Inflammatory macrophage treated with lipopolysaccharide for 4 hours (primary cell): ENCODE measurements at regions not wholly inside any gene's neighbourhood (a gene's known extent, or its start where the extent isn't known, plus 50 kb on each side); places are given as distances from the start of the nearest gene placed in this dataset.

Source experiments
- DNase-seq: peaks from one replicate; pipeline ENCODE4 v3.0.0-alpha.2; 2020

DNA sequence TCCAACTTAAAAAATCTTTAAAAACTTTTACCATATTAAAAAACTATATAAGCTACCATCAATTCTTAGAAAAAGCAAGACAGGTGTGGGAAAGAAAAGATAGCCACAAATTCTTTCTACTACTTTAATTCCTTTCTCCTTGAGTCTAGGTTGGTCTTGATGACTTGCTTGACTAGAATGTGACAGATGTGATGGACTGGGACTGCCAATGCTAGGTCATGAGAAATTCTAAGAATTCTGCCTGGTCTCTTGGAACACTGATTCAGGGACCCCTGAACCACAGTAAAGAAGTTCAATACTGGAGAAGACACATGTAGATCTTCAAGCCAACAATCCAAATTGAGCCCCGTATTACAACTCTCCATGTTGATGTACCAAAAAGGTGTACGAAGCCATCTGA is 326.6 kb upstream of the B3GALT2 start:
- no peak for DNase-seq

DNA sequence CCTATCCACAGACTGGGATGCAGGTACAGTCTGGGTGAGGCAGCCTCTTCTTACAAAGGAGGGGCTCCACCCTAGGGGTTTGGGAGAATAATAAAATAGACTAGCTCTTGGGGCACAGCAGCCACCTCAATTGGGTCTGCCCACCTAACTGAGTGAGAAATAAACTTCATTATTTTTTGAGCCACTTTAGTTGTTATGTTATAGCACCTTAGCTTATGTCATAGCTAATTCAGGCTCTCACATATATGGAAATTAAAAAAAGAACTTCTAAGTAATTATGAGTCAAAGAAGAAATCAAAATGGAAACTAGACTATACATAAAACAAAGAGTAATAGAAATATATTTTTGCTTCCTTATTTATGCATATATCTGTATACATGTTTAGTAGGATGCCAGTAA is 318.5 kb upstream of the B3GALT2 start:
- no peak for DNase-seq

DNA sequence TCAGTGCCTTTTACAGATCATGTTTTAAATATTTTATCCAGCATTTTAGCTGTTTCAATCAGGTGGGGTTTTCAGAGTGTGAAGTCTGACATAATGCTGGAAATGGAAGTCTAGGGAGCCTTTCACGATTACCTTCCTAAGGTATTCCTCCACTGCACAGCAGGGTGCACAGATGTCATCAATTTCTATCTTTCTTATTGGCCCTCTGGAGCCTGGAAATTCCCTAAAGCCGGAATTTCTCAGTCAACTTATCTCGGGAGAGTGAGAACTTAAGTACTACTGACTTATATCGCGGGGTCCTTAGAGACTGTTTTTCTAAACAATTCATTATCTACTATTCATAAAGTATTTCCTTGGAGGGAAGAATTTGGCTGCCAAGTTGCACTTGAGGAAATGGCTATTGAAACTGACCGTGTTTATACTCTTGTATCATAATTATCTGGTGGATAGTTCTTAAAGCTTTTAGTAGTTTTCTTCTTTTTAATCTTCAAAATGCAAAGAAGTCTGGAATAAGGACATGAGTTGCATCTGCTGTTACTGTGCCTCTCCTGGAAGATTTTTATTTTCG is 311.8 kb upstream of the B3GALT2 start:
- DNase-seq: no peak

DNA sequence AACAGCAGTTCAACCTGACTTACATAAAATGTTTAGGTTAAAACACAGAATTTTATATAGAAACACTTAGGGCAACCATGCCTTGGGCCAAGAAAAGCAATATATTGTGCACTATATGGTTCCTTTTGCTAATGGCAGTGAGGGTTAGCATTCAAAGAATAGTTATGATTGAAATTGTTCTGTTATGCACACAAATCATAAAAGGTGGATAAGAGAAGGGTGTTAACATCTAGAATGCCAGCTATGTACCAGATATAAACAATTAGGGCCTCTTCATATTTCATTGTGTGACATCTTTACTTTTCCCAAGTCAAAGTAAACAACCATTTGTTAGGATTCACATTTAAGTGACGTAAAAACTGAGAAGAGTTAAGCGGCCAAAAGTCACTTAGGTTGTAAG is 308.0 kb upstream of the B3GALT2 start:
- no peak for DNase-seq

DNA sequence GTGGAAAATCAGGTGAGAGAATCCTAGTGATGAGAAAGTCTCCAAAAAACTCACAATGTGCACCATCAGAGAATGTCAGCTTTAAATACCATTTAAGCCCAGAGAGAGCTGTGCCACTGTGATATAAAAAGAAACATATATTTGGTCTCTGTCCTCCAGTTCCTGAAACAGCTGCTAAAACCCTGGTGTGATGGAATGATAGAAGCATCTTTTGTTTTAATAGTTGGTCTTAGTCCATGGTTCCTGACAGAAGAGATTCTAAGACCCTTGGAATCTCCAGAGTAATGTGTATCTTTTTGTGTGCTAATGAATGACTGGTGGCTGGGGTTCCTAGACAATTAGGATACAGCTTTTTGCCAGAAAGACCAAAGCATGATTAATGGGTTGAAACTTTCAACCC is 302.8 kb upstream of the B3GALT2 start:
- no peak for DNase-seq

DNA sequence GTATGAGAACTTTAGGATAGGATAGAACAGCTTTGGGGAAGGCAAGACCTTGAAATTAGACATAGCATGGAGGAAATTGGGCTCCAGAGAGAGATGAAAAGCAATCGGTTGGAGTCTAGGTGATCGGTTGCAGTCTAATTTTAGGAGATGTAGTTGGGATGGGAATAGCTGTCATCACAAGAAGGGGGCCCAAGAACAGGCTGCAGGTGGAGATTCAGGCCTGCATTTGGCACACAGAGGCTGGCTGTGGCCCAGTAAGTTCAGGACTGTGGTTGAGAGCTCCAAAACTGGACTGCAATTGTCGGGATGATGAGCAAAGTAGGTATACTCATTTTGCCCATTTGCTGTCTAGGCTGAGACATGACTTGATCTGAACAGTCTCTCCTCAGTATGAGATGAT is 301.3 kb upstream of the B3GALT2 start:
- DNase-seq: no peak

DNA sequence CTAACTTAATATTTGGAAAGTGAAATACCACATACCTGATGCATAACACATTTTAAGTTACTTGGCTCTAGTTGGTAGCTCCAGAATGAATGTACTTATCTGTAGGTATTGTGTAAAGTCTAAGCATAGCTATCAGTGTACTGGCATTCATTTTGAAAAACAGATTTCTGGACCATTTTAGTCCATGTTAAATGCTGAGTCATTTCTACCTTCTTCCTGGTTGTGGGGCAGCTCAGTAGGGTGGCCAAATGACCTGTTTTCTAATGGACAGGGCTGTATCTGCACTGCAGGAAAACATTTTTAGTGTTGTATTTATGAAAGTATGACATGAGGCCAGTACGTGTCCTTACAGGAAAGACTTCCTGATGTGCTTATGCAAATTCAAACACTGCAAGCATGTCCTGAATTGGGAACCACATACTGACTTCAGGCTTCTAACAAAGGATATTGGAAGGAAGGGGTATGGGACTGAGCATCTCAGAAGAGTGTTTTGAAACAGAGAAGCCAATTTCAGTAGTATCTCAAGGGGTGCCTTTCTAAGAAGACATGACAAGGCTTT is 300.3 kb upstream of the B3GALT2 start:
- no peak for DNase-seq

DNA sequence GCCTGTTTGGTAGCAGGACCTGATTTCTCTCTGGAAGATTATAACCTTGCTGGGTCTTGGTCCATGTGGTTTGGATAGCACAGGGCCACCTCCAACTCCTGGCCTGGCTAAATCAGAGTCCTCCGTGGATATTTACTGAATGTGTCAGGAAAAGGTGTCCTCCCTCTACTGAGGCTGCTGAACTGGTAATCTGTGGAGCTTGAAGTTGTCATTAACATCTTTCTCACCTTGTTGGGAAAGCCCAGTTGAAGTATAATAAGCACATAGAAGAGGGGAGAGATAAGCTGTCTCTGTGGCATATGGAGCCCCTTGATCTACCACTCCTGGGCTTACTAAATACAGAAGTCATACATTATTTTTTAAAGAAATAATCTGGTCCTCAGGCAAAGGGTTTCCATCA is 294.3 kb upstream of the B3GALT2 start:
- DNase-seq: no peak

DNA sequence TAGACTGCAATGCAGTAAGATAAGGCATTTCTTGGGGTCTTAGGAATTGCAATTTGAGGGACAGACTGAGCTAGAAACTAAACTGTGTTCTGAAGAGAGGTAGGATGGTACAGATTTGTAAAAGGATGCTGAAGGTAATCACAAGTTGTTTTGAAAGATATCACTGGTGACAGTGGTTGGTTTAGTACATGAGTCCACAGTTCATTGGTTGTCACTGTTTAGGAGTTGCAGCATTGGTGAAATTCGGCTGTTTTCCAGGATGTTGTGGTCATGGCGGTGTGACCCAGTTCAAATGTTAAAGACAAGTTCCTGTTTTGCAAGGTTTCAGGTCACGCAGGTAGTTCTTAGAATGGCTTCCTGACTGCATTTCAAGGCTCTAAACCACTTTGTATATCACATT is 292.8 kb upstream of the B3GALT2 start:
- DNase-seq: no peak

DNA sequence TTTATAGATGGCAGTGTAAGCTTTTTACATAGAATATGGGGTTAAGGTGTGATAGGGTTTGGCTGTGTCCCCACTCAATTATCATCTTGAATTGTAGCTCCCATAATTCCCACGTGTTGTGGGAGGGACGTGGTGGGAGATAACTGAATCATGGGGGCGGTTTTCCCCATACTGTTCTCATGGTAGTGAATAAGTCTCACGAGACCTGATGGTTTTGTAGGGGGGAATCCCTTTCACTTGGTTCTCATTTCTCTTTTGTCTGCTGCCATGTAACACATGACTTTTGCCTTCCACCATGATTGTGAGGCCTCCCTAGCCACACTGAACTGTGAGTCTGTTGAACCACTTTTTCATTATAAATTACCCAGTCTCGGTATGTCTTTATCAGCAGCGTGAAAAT is 290.3 kb upstream of the B3GALT2 start:
- no peak for DNase-seq

DNA sequence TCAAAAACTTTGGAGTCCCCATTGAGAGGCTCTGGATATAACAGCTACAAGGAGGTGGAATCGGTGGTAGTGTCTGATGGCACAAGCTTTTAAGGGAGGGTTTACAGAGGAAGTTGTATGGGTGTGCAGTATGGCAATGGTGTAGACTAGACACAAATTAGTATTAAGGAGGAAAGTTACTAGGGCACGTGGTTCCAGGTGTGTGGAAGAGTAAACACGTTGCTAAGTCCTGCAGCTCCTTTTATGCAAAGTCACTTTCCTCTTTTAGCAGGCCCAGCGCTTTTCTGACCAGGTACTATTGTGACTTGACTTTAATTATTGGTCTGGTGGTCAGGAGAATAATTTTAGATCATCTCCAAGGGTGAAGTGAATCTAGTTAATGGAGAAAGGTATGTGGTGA is 287.5 kb upstream of the B3GALT2 start:
- DNase-seq: no peak

DNA sequence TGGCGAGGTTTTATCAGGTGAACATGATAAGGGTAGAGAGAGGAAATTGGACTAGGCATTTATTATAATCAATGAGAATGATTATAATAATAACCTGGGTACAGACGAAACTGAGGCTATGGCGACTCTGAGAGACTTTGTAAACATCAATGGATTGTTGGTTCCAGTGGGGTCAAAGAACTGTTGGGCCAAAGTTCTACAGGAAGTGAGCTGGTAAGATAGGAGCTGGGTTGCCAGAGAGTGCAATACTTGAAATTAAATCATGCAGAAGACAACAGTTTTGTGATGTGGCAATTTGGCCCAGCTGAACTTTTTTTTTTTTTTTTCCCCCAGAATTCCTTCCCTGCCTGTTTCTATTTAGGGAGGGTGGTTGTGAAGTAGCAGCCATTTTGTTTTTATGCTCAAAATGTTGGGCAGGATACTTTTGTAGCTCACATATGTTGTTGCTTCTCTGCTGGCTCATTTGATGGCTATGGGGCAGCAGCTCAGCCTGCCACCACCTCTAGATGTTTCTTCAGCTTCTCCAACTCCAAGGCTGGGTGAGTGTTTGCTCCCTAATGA is 286.5 kb upstream of the B3GALT2 start:
- DNase-seq: no peak

DNA sequence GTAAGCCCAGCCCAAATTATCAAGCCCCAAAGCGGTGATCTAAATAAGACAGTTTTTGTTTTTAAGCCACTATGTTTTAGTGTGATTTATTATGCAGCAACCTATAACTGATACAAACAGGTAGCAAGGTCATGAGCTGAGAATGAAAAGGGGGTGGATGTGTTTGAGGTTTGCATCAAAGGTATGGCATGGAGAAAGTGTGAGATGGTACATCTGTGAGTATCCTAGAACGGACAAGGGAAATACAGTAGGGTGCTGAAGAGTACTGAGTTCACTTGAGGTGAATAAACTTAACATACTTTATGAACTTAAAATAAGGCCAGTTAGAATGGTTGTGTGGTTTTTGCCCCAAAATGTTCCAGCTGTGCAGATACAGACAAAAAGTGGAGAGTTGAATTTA is 286.0 kb upstream of the B3GALT2 start:
- DNase-seq: no peak

DNA sequence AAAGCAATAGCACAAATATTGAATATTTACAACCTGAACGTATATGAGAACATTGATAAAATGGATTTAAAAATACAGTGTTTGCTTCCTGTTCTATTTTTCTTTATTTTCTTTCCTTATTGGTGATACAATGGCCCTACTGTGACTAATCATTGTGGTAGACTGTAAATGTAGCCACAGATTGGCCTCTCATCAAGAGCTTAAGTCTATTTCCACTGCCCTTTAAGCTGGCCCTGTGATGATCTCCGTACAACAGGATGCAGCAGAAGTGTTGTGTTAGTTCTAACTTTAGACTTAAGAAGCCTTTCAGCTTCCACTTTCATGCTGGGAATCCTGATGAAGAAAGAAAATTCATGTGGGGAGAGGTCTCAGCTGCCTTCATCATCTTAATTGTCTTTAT is 285.6 kb upstream of the B3GALT2 start:
- no peak for DNase-seq

DNA sequence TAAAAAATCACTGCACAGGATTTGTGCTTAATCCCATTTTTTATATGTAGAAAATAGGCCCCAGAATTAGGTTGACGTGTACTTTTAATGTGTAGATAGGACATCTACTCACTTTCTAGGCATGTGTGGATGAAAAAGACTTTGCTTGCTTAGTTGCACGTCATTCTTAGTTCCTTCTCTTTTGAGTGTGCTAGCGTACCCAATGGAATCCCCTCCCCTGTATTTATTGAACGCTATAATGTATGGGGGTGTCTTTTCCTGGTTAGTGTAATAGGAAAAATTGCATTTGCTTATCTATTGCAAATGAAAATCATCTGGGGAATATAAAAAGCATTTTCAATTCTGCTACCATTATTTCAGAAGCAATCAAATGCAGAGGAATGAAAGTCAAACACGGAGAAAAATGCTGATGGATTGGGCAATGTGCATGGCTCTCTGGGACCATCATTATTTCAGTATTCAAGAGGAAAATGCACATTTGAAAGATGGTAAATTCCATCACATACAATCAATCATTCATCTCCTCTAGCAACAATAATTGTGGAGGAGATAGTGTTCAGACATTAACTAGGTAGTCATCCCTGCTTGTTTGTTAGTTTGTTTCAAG is 277.0 kb upstream of the B3GALT2 start:
- DNase-seq: no peak

DNA sequence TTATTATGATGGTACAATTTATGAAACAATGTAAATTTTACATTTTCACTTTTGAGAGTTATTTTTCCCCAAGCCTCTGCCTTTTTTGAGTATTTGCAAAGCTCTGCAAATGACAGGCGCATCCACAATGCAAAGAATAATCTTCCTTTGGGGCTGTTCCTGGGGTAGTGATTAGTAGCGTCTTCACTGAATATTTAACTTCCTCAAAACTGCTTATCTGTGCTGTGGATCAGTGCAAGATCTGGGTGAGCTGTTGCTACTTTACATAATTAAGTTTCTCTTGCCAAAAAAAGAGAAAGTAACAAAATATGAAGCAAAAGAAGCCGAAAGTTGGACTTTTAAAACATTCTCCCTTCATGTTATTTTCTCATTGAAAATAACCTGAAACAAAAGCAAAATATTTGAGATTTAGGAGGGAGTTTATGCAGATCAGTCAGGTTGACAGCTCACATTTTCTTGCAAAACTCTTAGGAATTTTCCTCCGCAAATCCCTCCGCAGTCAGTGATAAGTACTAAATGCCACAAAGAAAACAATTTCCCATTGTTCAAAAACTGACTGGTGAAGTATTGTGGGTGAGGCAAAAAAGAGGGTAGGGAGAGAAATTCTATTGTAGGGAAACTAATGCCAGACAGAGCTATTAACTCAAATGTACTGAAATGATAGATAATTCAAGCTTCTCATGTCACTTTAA is 276.4 kb upstream of the B3GALT2 start:
- no peak for DNase-seq

DNA sequence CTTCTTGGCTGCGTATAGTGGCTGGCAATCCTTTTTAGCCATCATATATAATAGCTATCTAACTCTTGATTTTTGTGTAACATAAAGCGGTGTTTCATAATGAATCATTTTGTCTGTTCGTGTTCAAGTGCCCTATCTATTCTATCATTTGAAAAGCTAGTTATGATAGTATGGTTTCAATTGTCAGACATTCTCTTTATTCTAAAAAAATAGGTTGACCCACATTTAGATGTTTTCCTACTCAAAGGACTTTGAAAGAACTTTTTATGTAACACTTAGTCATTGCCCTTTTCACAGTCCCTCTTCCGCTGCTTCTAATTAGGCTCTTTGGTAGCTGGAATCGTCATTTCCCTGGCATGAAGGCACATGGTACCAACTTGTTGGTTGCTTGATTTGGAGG is 272.2 kb upstream of the B3GALT2 start:
- no peak for DNase-seq

DNA sequence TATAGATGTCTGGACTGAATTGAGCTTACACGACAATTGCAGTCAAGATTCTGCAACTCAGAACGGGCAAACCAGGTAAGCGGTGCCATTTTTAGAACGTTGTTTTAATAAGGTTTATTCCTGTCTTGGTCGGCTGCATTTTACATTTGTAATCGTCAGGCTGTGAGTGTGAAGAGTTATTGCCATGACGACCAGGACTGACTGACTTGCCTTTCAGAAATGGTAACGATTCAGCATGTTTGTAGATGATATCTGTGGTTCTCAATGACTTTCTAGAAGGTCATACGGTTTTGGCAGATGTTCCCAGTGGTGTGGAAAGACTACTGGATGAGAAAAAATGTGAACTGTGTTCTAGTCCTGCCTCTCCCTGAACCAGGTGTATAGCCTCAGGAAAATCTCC is 271.3 kb upstream of the B3GALT2 start:
- no peak for DNase-seq

DNA sequence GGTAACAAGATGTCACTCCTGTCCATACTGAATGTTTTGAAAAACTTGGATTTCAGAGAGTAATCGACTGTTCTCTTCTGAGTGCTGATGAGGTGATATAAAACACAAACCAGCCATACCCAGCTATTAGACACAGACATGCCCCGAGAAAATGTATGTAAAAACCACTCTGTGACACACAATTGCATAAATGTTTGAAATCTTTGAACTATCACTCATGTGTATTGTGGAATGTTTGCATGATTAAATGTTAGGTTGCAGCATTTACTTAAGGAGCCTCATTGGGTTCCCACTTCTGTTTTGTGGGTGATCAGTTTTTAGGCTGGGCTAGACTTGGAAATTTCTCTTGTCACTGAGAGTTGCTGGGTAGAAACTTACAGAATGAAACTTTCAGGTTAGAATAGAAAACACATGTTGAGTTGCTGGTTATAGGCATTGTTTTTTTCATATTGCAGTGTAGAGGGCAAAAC is 270.4 kb upstream of the B3GALT2 start:
- DNase-seq: no peak

DNA sequence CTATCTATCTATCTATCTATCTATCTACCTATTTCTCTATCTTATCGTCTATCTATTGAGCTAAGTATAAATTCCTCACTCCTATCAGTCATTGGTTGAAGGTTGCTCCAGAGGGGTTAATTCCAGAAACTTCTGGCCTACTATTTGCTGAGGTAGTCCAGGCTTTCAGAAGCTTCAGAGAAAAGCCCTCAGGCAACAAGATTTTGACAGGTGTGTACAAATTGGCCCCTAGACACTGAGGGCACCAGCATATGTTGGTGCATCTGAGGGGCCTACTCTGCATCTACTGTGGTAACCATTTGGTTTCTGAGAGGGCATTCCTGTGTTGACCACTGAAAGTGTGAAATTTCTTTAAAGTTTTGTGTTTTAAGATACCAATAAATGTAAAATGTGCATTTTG is 265.2 kb upstream of the B3GALT2 start:
- no peak for DNase-seq

DNA sequence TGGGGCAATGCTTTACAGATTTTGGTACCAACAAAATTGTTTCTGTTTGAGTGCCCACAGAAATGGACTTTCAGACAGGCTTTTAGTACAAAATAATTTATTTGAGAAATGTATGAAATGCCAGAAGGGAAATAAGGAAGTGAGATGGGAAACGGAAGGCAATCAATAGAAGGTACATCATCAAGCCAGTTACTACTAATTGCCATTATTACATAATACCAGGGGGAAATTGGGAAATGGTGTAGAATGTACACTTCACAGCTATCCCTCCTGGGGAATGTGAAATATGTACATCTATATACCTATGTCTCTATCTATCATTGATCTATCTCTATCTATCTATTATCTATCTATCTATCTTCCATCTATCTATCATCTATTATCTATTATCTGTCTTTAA is 264.6 kb upstream of the B3GALT2 start:
- peak; percentile 19 for DNase-seq

DNA sequence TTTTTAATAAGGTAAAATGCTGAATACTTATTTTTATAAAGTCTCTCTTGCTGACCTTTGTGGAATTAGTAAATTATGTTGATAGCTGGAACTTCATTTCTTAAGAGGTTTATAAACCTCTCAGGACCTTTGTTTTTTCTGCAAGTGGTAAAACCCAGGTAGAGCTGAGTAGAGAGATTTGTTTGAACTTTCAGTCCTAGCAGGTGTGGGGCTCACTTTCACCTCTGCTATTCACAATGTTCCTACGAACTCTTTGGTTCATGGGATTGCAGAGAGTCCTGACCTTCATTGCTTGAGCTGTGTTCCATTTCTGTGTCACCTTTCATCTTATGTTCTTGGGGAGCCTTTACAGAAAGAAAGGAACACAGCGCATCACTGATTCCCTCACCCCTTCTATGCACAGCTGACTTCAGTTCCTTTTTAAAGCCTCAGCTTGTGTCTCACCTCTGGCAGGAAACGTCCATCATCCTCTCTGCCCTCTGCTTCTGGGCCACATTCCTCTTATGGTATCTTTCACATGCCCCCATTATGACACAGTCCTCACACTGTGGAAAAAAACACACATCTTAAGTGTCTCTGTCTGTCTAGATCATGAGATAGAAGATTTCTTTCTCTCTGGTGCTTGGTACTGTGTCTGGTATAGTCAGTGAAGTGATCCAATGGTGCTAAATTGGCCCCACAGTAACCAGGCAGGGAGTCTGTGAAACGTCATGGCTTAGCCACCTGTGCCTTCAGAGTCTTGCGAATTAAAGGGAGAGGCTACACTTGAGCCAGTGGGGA is 262.5 kb upstream of the B3GALT2 start:
- no peak for DNase-seq

DNA sequence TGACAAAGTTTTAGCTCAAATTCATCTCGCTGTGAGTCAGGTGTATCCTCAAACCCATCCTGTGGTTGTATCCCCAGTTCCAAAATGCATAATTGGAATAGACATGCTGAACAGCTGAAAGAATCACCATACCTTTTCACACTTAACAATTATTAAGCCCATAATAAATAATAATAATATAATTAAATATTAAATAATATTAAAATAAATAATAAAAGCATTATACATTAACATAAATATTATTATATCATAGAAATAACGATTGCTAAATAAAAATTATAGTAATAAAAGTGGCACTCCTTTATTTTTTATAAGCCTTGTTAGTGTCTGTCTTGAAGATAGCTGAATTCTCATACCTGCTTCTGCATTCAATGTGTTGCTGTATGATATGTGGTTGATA is 257.5 kb upstream of the B3GALT2 start:
- no peak for DNase-seq
